Fibroblast of lung (primary cell): ENCODE measurements at regions not wholly inside any gene's neighbourhood (a gene's known extent, or its start where the extent isn't known, plus 50 kb on each side); places are given as distances from the start of the nearest gene placed in this dataset.

Experiments
- DNase-seq, 2 donors: peaks; one replicate each; pipeline versions ENCODE4 v3.0.0 to v3.0.0-alpha.2; 2010; ENCODE audit warnings: low read depth in 2 of 2
- H2AFZ ChIP-seq: 2 replicates; pipeline ENCODE4 v1.5.1; 2012; ENCODE audit warnings: low read length, control low read depth, inconsistent platforms
- H3K27ac ChIP-seq: 2 replicates; pipeline ENCODE4 v1.5.1; 2011; ENCODE audit warnings: low read length, control low read depth; ENCODE audit not compliant: insufficient read depth
- H3K27me3 ChIP-seq: 2 replicates; pipeline ENCODE4 v1.5.1; 2011; ENCODE audit warnings: mild to moderate bottlenecking, low read length; ENCODE audit not compliant: control insufficient read depth, insufficient read depth
- H3K36me3 ChIP-seq: 2 replicates; pipeline ENCODE4 v1.5.1; 2011; ENCODE audit warnings: low read length; ENCODE audit not compliant: control insufficient read depth, insufficient read depth
- H3K4me1 ChIP-seq: 2 replicates; pipeline ENCODE4 v1.5.1; 2011; ENCODE audit warnings: low read length; ENCODE audit not compliant: control insufficient read depth, insufficient read depth; ENCODE audit errors: extremely low read depth
- H3K4me2 ChIP-seq: 2 replicates; pipeline ENCODE4 v1.5.1; 2011; ENCODE audit warnings: low read length, control low read depth; ENCODE audit not compliant: insufficient read depth; ENCODE audit errors: extremely low read depth
- H3K4me3 ChIP-seq, 4 experiments: fragments of 200-600 bp in 1 of 4; sonication (generic) in 1 of 4; replicated peaks in 1 of 4; 2 replicates each; pipeline ENCODE4 v1.5.1; 2011 to 2016; ENCODE audit warnings: low read length in 4 of 4, low read depth in 3 of 4, mild to moderate bottlenecking in 3 of 4, control low read depth in 2 of 4, inconsistent platforms in 1 of 4, mixed read lengths in 1 of 4; ENCODE audit not compliant: insufficient read depth in 1 of 4; ENCODE audit errors: control extremely low read depth in 1 of 4
- H3K79me2 ChIP-seq: 2 replicates; pipeline ENCODE4 v1.5.1; 2012; ENCODE audit warnings: mild to moderate bottlenecking, low read length, inconsistent platforms; ENCODE audit not compliant: control insufficient read depth, insufficient read depth
- H3K9ac ChIP-seq: 2 replicates; pipeline ENCODE4 v1.5.1; 2011; ENCODE audit warnings: mild to moderate bottlenecking, low read length, control low read depth; ENCODE audit not compliant: insufficient read depth
- H3K9me3 ChIP-seq: 2 replicates; pipeline ENCODE4 v1.5.1; 2012; ENCODE audit warnings: low read depth, low read length; ENCODE audit not compliant: control insufficient read depth, insufficient read depth
- H4K20me1 ChIP-seq: 2 replicates; pipeline ENCODE4 v1.5.1; 2011; ENCODE audit warnings: low read length; ENCODE audit not compliant: control insufficient read depth, insufficient read depth; ENCODE audit errors: extremely low read depth
- CTCF ChIP-seq, 2 donors: IDR thresholded peaks in 1 of 2; conservative IDR thresholded peaks in 1 of 2; 1 replicate in 1 of 2; 2 replicates in 1 of 2; pipeline ENCODE4 v1.5.1; 2011 to 2012; ENCODE audit warnings: low read length in 2 of 2, control low read depth in 1 of 2, inconsistent platforms in 1 of 2, low read depth in 1 of 2, mild to moderate bottlenecking in 1 of 2
- EZH2 ChIP-seq: IDR thresholded peaks from 2 replicates; pipeline ENCODE4 v1.5.1; 2012; ENCODE audit warnings: low read length, control low read depth, mild to moderate bottlenecking; ENCODE audit errors: missing control alignments

DNA sequence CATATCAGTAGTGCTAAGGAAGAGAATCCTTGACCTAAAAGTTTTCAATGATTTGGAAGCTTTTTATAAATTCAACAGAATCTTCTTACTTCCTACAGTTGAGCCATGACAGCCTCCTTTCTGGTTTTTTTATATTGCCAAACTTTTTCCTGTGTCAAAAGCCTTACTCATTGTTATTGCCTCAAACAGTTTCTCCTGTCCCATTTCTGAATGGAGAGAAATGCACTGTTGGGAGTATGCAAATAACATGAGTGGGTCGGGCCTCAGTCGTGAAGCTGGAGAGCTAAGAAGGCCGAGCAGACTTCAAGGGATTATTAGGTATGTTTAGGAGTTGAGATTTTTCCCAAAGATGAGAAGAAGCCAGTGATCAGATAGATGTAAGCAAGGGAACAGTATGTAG is 766.4 kb upstream of the KLHL1 start:
- H3K79me2 ChIP-seq: no peaks in the 10 kb centered on the region
- no peak overlapping the region for H3K27ac ChIP-seq
- no peaks in the 10 kb centered on the region for H3K27me3 ChIP-seq
- no peaks in the 10 kb centered on the region for H3K36me3 ChIP-seq
- H3K4me2 ChIP-seq: no peak overlapping the region
- H2AFZ ChIP-seq: no peak overlapping the region
- no peak for TF ChIP-seq CTCF (conservative IDR thresholded peaks at IDR 0.05 in 1 of 2, IDR thresholded peaks at IDR 0.05 in 1 of 2; ENCODE audit: low read depth in 1 of 2, low read length in 2 of 2)
- TF ChIP-seq EZH2: no peak
- H4K20me1 ChIP-seq: no peaks in the 10 kb centered on the region
- DNase-seq: no peak
- no peak overlapping the region for H3K4me3 ChIP-seq
- no peaks in the 10 kb centered on the region for H3K9me3 ChIP-seq
- no peak overlapping the region for H3K9ac ChIP-seq
- H3K4me1 ChIP-seq: no peaks in the 10 kb centered on the region

GRCh38 chr13:70864731-70865130 is 756.5 kb upstream of the KLHL1 start:
- H3K4me2 ChIP-seq: no peak overlapping the region
- no peak overlapping the region for H3K4me3 ChIP-seq
- DNase-seq: no peak
- no peak for TF ChIP-seq CTCF (conservative IDR thresholded peaks at IDR 0.05 in 1 of 2, IDR thresholded peaks at IDR 0.05 in 1 of 2; ENCODE audit: low read depth in 1 of 2, low read length in 2 of 2)
- TF ChIP-seq EZH2: no peak
- H4K20me1 ChIP-seq: no peaks in the 10 kb centered on the region
- H3K36me3 ChIP-seq: no peaks in the 10 kb centered on the region
- no peak overlapping the region for H3K9ac ChIP-seq
- no peak overlapping the region for H3K27ac ChIP-seq
- no peaks in the 10 kb centered on the region for H3K79me2 ChIP-seq
- H3K4me1 ChIP-seq: no peaks in the 10 kb centered on the region
- no peaks in the 10 kb centered on the region for H3K27me3 ChIP-seq
- no peak overlapping the region for H2AFZ ChIP-seq
- no peaks in the 10 kb centered on the region for H3K9me3 ChIP-seq

- no peak overlapping the region for H2AFZ ChIP-seq
- no peaks in the 10 kb centered on the region for H4K20me1 ChIP-seq
- no peak overlapping the region for H3K9ac ChIP-seq
- TF ChIP-seq CTCF (conservative IDR thresholded peaks at IDR 0.05 in 1 of 2, IDR thresholded peaks at IDR 0.05 in 1 of 2; ENCODE audit: low read depth in 1 of 2, low read length in 2 of 2) (no peak), EZH2 (no peak)
- no peaks in the 10 kb centered on the region for H3K79me2 ChIP-seq
- H3K27ac ChIP-seq: no peak overlapping the region
- H3K36me3 ChIP-seq: no peaks in the 10 kb centered on the region
- no peak overlapping the region for H3K4me3 ChIP-seq
- DNase-seq: no peak
- no peaks in the 10 kb centered on the region for H3K27me3 ChIP-seq
- H3K9me3 ChIP-seq: no peaks in the 10 kb centered on the region
- no peaks in the 10 kb centered on the region for H3K4me1 ChIP-seq
- no peak overlapping the region for H3K4me2 ChIP-seq
Observed at GRCh38 chr13:70856711-70857110, 748.5 kb upstream of the KLHL1 start.
